Effector memory CD4-positive, alpha-beta T cell (primary cell): ENCODE measurements at regions not wholly inside any gene's neighbourhood (a gene's known extent, or its start where the extent isn't known, plus 50 kb on each side); places are given as distances from the start of the nearest gene placed in this dataset.

Source experiments
- DNase-seq, 3 donors: peaks; one replicate each; pipeline ENCODE4 v3.0.0-alpha.2; 2020
- H3K27ac ChIP-seq: 2 replicates; pipeline ENCODE4 v1.7.0; 2013; ENCODE audit warnings: mild to moderate bottlenecking, low read length, moderate library complexity; ENCODE audit not compliant: insufficient read depth, poor library complexity, severe bottlenecking
- H3K27me3 ChIP-seq: replicated peaks from 2 replicates; pipeline ENCODE4 v1.7.0; 2013; ENCODE audit warnings: mild to moderate bottlenecking, low read length; ENCODE audit not compliant: insufficient read depth, control insufficient read depth, poor library complexity, severe bottlenecking
- H3K36me3 ChIP-seq: 2 replicates; pipeline ENCODE4 v1.7.0; 2013; ENCODE audit warnings: mild to moderate bottlenecking, low read length, moderate library complexity; ENCODE audit not compliant: control insufficient read depth, insufficient read depth
- H3K4me1 ChIP-seq: 2 replicates; pipeline ENCODE4 v1.7.0; 2013; ENCODE audit warnings: low read length, mild to moderate bottlenecking; ENCODE audit not compliant: control insufficient read depth, insufficient read depth, poor library complexity, severe bottlenecking
- H3K4me3 ChIP-seq: 2 replicates; pipeline ENCODE4 v1.7.0; 2013; ENCODE audit warnings: low read length, low read depth, mild to moderate bottlenecking; ENCODE audit not compliant: insufficient read depth, poor library complexity, severe bottlenecking
- H3K9me3 ChIP-seq: 2 replicates; pipeline ENCODE4 v1.7.0; 2013; ENCODE audit warnings: mild to moderate bottlenecking, low read length, moderate library complexity; ENCODE audit not compliant: control insufficient read depth

DNA sequence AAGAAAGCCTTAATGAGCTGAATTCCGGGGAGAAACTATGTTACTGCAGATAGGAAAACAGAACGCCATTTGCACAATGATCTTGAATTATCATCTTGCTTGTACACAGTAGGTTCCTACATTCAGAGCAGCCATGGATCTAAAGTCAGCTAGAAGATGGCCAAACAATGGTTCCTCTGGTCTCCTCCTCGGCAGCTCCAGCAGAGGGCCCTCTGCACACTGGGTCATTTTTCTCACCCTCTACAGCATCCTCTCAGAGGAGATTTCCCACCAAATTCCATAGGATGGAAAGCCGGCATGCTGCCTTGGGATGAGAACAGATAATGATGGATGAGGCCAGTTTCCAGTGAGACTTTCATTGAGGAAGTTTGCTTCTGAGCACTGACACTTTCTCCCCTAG lies 308.5 kb upstream of the NFE2L3 start:
- Histone ChIP-seq H3K4me3 (no peak overlapping the region), H3K9me3 (no peaks in the 10 kb centered on the region), H3K36me3 (no peaks in the 10 kb centered on the region), H3K27ac (no peak overlapping the region), H3K4me1 (no peaks in the 10 kb centered on the region), H3K27me3 (peaks cover 3% of the 10 kb centered on the region)
- DNase-seq = no peak

DNA sequence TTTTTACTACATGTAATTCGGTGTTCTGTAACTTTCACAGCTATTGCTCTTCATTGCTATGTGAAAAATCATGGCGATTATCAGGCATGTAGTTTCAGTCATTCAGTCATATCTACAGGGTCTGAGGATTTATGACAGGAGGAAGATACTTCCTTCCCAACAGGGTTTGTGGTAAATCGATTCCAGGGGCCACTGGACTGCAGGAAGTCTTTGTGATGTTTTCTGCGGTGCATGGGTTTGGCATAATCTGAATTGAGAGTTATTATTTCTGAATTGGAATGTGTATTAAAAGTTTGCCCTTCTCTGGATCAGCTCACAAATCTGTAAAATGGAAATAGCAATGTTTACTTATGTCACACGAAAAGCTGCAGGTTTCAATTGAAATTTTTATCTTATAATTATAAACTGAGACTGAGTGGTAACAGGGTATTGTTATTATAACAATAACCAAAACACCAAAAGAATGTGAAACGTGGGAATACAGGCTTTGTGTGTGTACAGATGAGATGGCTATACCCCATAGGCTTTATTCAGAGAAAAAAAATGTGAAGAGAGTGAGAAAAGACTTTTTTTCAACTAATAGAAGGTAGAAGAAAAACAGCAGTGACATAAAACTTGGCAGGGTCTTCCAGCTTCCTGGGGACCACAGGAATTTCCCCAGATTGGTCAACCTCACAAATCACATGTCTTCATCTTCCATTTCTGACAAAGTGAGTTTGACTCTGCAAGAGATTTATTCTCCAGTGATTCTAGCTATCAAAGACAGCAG lies 307.7 kb upstream of the NFE2L3 start:
- Histone ChIP-seq H3K27me3 (peaks cover 3% of the 10 kb centered on the region), H3K9me3 (no peaks in the 10 kb centered on the region), H3K27ac (no peak overlapping the region), H3K4me1 (no peaks in the 10 kb centered on the region), H3K36me3 (no peaks in the 10 kb centered on the region), H3K4me3 (no peak overlapping the region)
- no peak for DNase-seq

DNA sequence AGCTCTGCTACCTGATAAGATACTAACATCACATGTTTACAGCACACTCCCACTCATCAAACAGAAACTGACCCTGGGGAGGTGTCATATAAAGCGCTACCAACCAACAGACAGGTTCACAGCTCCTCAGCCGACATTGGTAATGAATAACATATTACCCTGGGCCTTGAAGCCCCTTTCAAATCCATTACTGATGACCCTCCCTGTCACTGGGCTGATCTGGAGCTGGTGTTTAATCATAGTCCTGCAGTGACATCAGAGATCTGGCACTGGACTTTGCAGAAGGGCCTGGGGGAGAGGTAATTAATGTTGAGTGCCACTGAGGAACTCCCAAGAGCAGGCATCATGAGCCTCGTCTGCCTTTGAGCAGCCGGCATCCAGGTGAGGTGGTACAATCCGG lies 306.5 kb upstream of the NFE2L3 start:
- H3K9me3 ChIP-seq = no peaks in the 10 kb centered on the region
- no peaks in the 10 kb centered on the region for H3K4me1 ChIP-seq
- no peak overlapping the region for H3K4me3 ChIP-seq
- no peaks in the 10 kb centered on the region for H3K36me3 ChIP-seq
- peaks cover 3% of the 10 kb centered on the region for H3K27me3 ChIP-seq
- no peak overlapping the region for H3K27ac ChIP-seq
- no peak for DNase-seq

DNA sequence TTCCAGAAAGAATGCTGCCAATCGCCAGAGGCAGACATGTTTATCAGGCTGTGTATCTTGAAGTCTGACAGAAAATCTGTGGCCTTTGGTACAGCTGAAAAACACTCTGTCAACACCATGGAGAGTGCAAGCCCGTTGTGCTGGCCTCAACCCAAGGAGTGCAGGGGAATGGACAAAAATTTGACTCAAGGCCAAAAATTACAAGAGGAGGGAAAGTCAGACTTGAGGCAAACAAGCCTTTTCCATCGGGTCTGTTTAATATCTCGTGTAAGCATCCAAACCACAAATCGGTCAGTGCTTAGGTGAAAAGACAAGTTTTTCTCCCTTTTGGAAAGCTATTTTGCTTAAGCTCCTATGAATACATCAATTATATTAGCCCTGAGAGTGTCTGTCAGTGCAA lies 305.3 kb upstream of the NFE2L3 start:
- no peak overlapping the region for H3K27ac ChIP-seq
- no peaks in the 10 kb centered on the region for H3K9me3 ChIP-seq
- H3K27me3 ChIP-seq = peaks cover 14% of the 10 kb centered on the region
- H3K4me1 ChIP-seq = no peaks in the 10 kb centered on the region
- no peak for DNase-seq
- H3K4me3 ChIP-seq = no peak overlapping the region
- H3K36me3 ChIP-seq = no peaks in the 10 kb centered on the region

DNA sequence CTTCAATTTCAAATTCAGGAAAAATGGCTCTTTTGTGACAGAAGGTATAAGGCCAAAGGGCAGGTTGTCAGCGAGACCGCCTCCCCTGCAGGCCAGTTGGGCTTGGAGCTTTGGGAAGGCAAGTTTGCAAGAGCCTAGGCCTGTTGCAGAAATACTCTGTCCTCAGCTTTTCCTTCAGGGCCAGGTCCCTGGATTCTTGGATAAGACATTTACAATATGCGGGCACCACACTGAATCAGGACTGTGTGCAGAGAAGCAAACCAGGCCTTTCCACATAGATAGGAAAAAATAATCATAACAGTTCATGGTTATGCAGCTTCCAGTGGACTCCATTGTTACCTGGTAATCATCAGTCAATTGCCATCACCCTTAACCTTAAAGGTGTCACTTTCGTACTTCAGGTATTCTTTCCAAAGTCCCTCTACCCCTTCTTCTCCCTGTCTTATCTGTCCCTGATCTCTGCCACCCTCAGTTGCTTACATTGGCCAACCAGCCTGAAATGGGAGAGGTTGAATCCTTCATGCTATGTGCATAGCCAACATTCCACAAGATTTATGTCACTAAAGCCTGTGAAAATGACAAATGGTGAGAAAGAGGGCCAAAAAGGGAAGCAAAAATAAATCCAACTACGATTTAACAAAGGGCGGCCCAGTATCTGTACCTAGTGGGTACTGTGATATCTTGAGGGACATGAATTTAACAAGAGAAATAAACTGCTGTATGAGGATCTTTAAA lies 304.5 kb upstream of the NFE2L3 start:
- DNase-seq = no peak
- no peaks in the 10 kb centered on the region for H3K36me3 ChIP-seq
- H3K4me1 ChIP-seq = peaks cover 6% of the 10 kb centered on the region
- H3K27me3 ChIP-seq = peaks cover 22% of the 10 kb centered on the region
- H3K4me3 ChIP-seq = no peak overlapping the region
- no peak overlapping the region for H3K27ac ChIP-seq
- no peaks in the 10 kb centered on the region for H3K9me3 ChIP-seq

DNA sequence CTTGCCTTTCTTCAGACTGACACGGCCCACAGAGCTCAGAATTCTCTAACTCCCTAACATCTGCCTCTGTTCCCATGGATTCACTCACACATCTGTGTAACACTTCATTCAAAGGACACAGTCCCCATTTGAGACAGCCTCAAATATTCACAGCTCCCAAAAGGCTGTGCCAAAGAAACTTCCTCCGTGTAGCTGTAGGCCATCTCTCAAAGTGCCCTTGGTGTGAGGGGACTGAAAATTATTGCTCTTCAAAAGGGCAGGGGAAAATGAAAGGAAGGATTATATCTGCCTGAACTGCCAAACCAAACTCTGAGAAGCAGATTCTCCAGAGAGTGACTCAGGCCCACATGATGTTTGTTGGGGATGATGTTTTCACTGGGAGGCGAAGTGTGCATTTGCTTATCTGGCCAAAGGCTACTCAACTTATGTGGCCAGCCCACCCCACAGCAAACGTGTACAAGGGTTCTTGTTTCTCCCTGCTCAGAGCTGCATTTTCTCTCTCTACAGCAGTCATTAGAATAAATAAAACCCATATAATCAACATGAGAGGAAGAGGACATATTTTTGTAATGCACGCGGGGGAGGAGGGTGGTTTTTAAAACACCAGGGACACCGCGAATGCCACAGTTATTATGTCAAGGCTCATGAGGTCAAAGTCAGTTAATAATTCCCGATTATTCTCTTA lies 302.4 kb upstream of the NFE2L3 start:
- Histone ChIP-seq H3K27me3 (peaks cover 40% of the 10 kb centered on the region), H3K27ac (no peak overlapping the region), H3K36me3 (no peaks in the 10 kb centered on the region), H3K9me3 (no peaks in the 10 kb centered on the region), H3K4me3 (no peak overlapping the region), H3K4me1 (peaks cover 8% of the 10 kb centered on the region)
- no peak for DNase-seq

DNA sequence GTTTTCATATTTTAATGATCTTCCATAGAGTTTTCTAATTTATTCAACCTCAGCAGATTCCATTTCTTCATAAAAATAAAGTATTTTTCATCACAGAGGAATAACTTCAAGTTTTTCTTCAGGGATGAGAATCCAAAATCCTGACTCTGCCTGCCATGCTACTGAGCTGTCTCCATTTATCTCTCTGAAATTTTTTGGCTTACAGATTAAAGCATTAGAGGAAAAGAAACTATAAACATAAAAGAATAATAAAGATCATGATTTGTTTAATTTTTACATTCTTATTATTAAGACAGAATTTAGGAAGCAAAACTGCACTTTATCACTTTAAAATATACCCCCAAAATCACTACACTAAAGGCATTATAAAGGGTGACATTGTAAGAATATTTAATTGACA lies 301.8 kb upstream of the NFE2L3 start:
- Histone ChIP-seq H3K27ac (no peak overlapping the region), H3K9me3 (no peaks in the 10 kb centered on the region), H3K27me3 (peaks cover 45% of the 10 kb centered on the region), H3K4me1 (peaks cover 10% of the 10 kb centered on the region), H3K36me3 (no peaks in the 10 kb centered on the region), H3K4me3 (no peak overlapping the region)
- no peak for DNase-seq

DNA sequence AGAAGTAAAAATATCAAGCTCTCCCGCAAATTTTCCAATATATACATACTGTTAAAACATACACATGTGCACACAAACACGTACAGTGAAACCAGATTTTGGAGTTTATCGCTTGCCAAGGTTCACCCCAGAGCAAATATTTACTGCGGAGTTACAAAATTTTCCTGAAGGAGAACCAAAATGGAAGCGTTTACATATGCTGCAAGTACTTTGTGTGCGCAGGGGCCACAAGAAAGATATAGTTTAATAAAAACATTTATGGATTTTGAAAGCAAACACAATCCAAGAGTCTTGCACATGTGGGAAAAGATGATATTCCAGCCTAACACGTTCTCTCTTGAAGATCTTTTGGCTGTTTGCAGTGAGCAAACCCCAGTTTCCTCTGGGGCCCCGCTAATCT lies 301.3 kb upstream of the NFE2L3 start:
- H3K27ac ChIP-seq = no peak overlapping the region
- H3K27me3 ChIP-seq = peaks cover 50% of the 10 kb centered on the region
- H3K36me3 ChIP-seq = no peaks in the 10 kb centered on the region
- H3K9me3 ChIP-seq = no peaks in the 10 kb centered on the region
- no peak for DNase-seq
- H3K4me3 ChIP-seq = no peak overlapping the region
- H3K4me1 ChIP-seq = peaks cover 10% of the 10 kb centered on the region

DNA sequence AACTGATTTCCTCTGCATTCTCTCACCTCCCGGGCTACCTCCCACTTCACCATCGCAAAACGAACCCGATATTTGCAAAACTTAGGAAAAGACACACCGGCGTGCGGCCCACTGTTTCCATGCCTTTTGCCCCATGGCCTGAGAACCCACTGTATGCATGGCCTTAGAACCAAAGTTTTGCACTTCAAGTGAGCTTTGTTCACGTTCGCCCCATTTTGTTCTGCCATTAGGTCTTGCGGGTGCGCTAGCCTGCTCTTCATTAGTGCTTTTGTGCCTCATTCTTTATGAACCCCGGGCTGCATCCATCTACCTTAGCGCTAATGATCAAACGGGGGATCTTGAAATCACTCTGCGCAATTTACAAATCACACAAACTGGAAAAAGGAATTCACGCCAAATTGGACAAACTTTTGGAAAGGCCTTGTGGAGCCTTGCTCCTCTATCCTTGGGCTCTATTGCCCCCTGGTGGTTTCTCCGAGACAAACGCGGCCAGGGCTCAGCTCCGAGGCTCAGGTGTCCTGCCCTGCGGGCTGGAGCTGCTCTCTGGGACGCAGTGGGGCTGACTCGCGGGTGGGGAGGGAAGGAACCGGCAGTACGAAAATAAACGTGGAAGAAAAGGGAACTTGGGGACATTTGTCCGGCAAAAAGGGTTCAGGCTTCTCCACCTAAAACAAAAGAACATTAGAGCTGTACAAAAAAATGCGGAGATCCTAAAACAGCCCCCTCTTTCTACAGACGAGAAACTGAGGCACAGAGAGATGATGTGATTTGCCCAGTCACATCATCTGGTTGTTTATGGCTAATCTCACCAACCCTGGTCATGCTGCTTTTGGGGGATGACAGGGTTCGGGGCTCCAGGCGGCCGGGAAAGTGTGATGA lies 300.4 kb upstream of the NFE2L3 start:
- Histone ChIP-seq H3K9me3 (peaks cover 3% of the 10 kb centered on the region), H3K27me3 (peaks cover 58% of the 10 kb centered on the region), H3K4me3 (no peak overlapping the region), H3K36me3 (no peaks in the 10 kb centered on the region), H3K27ac (no peak overlapping the region), H3K4me1 (peaks cover 15% of the 10 kb centered on the region)
- peak in 1 of 3 donors; percentile 35 for DNase-seq
